ENCODE measurements at regions not wholly inside any gene's neighbourhood (a gene's known extent, or its start where the extent isn't known, plus 50 kb on each side); places are given as distances from the start of the nearest gene placed in this dataset.

DNA sequence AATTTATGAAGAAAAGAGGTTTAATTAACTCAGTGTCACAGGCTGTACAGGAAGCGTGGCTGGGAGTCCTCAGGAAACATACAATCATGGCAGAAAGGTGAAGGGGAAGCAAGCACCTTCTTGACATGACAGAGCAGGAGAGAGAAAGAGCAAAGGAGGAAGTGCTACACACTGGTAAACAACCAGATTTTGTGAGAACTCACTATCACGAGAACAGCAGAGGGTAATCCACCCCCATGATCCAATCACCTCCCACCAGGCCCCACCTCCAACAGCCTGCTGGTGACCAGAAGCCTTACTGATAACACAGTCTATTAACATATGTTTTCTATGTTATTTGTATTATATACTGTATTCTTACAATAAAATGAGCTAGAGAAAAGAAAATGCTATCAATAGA is 254.8 kb downstream of the PCDH10 start:
- H3K4me3 ChIP-seq (ENCODE audit: severe bottlenecking): no peak overlapping the region
- no peaks in the 10 kb centered on the region for H3K27me3 ChIP-seq (ENCODE audit: insufficient read depth, poor library complexity, severe bottlenecking)
- H3K36me3 ChIP-seq (ENCODE audit: low read depth): no peaks in the 10 kb centered on the region
- H3K9me3 ChIP-seq (ENCODE audit: severe bottlenecking): no peaks in the 10 kb centered on the region
- no peak overlapping the region for H3K27ac ChIP-seq (ENCODE audit: poor library complexity, severe bottlenecking)
- DNase-seq (ENCODE audit: low spot score) (no peak), ATAC-seq (ENCODE audit: low read depth) (no peak)
- H3K4me1 ChIP-seq (ENCODE audit: insufficient read depth, poor library complexity, severe bottlenecking): peaks cover 5% of the 10 kb centered on the region
- TF ChIP-seq, protein P1, sequence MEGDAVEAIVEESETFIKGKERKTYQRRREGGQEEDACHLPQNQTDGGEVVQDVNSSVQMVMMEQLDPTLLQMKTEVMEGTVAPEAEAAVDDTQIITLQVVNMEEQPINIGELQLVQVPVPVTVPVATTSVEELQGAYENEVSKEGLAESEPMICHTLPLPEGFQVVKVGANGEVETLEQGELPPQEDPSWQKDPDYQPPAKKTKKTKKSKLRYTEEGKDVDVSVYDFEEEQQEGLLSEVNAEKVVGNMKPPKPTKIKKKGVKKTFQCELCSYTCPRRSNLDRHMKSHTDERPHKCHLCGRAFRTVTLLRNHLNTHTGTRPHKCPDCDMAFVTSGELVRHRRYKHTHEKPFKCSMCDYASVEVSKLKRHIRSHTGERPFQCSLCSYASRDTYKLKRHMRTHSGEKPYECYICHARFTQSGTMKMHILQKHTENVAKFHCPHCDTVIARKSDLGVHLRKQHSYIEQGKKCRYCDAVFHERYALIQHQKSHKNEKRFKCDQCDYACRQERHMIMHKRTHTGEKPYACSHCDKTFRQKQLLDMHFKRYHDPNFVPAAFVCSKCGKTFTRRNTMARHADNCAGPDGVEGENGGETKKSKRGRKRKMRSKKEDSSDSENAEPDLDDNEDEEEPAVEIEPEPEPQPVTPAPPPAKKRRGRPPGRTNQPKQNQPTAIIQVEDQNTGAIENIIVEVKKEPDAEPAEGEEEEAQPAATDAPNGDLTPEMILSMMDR (IDR thresholded peaks at IDR 0.05; ENCODE audit: poor library complexity, severe bottlenecking): no peak

- peak; percentile 82 for ATAC-seq (ENCODE audit: low read depth)
- Histone ChIP-seq H3K9me3 (ENCODE audit: severe bottlenecking) (no peaks in the 10 kb centered on the region), H3K36me3 (ENCODE audit: low read depth) (no peaks in the 10 kb centered on the region), H3K4me3 (ENCODE audit: severe bottlenecking) (no peak overlapping the region), H3K27ac (ENCODE audit: poor library complexity, severe bottlenecking) (no peak overlapping the region), H3K4me1 (ENCODE audit: insufficient read depth, poor library complexity, severe bottlenecking) (peaks cover 5% of the 10 kb centered on the region), H3K27me3 (ENCODE audit: insufficient read depth, poor library complexity, severe bottlenecking) (no peaks in the 10 kb centered on the region)
- TF ChIP-seq, protein P1 (IDR thresholded peaks at IDR 0.05; ENCODE audit: poor library complexity, severe bottlenecking): no peak
- DNase-seq (ENCODE audit: low spot score): no peak
Measured at GRCh38 chr4:133402616-133403015, 253.5 kb downstream of the PCDH10 start.

DNA sequence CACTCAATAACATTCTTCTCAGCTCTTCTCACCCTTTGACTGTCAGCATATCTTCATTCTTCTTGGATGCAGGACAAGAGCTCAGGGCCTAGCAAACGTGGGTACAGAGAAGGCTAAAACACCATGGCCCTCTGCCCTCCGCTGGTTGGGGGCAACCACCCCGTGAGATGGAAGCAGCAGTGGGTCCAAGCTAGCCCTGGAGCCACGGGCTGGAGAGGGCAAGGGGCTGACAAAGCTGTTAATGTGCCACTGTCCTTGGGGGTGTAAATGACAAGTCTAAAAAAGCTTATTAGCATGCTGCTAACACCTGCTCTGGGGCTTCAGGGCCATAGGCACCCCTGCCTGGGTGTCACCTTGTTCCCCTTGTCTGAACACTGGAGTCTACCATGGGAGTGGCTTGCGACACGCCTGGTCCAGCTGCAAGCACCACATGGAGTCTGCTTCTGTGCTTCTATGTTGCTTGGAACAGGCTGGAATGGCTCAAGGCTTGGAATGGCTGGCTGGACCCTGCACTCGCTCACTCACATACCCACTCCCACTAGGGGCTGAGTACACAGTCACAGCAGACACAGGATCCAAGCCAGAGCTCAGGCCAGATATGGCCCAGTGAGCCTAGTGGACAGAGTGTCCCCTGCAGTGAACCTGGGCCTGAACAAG is 246.0 kb downstream of the PCDH10 start:
- ATAC-seq (ENCODE audit: low read depth): no peak

GRCh38 chr4:133390198-133390855 is 241.2 kb downstream of the PCDH10 start:
- H3K4me1 ChIP-seq (ENCODE audit: insufficient read depth, poor library complexity, severe bottlenecking): no peaks in the 10 kb centered on the region
- H3K27me3 ChIP-seq (ENCODE audit: insufficient read depth, poor library complexity, severe bottlenecking): no peaks in the 10 kb centered on the region
- no peak overlapping the region for H3K27ac ChIP-seq (ENCODE audit: poor library complexity, severe bottlenecking)
- H3K9me3 ChIP-seq (ENCODE audit: severe bottlenecking): no peaks in the 10 kb centered on the region
- TF ChIP-seq, protein P1 (IDR thresholded peaks at IDR 0.05; ENCODE audit: poor library complexity, severe bottlenecking): no peak
- H3K4me3 ChIP-seq (ENCODE audit: severe bottlenecking): no peak overlapping the region
- no peaks in the 10 kb centered on the region for H3K36me3 ChIP-seq (ENCODE audit: low read depth)
- ATAC-seq (ENCODE audit: low read depth) (peak; percentile 12; the same call in 1 of the 3 replicates), DNase-seq (ENCODE audit: low spot score) (no peak)

More for the DNA sequence above, 246.0 kb downstream of the PCDH10 start:
- DNase-seq (ENCODE audit: low spot score): no peak
- Histone ChIP-seq H3K27ac (ENCODE audit: poor library complexity, severe bottlenecking) (no peak overlapping the region), H3K4me1 (ENCODE audit: insufficient read depth, poor library complexity, severe bottlenecking) (no peaks in the 10 kb centered on the region), H3K36me3 (ENCODE audit: low read depth) (no peaks in the 10 kb centered on the region), H3K4me3 (ENCODE audit: severe bottlenecking) (no peak overlapping the region), H3K9me3 (ENCODE audit: severe bottlenecking) (no peaks in the 10 kb centered on the region), H3K27me3 (ENCODE audit: insufficient read depth, poor library complexity, severe bottlenecking) (no peaks in the 10 kb centered on the region)
- TF ChIP-seq, protein P1 (IDR thresholded peaks at IDR 0.05; ENCODE audit: poor library complexity, severe bottlenecking): no peak

DNA sequence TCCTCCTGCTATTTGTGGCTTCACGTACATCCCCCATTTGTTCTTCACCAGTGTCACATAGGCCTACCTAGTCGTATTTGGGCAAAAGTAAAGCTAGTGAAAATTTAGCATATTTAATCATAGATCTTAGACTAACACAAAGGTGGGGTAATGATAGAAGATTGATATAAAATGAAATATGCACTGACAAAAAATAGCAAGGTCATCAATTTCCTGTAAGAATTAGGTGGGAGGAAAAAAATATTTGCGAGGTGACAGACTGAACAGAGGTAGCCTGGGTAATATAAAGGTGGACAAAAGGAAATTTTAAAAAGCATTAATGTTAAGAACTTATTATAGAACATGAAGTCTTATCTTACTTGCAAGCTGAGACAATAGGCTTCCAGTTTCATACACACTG is 239.9 kb downstream of the PCDH10 start:
- H3K9me3 ChIP-seq (ENCODE audit: severe bottlenecking): no peaks in the 10 kb centered on the region
- ATAC-seq (ENCODE audit: low read depth): no peak
- TF ChIP-seq, protein P1 (IDR thresholded peaks at IDR 0.05; ENCODE audit: poor library complexity, severe bottlenecking): no peak

More for the DNA sequence above, 239.9 kb downstream of the PCDH10 start:
- no peak overlapping the region for H3K27ac ChIP-seq (ENCODE audit: poor library complexity, severe bottlenecking)
- no peaks in the 10 kb centered on the region for H3K36me3 ChIP-seq (ENCODE audit: low read depth)
- H3K4me1 ChIP-seq (ENCODE audit: insufficient read depth, poor library complexity, severe bottlenecking): no peaks in the 10 kb centered on the region
- H3K4me3 ChIP-seq (ENCODE audit: severe bottlenecking): no peak overlapping the region
- DNase-seq (ENCODE audit: low spot score): no peak
- H3K27me3 ChIP-seq (ENCODE audit: insufficient read depth, poor library complexity, severe bottlenecking): no peaks in the 10 kb centered on the region

Data from RWPE2 (cell line).